GM23338 (cell line): ENCODE measurements at regions not wholly inside any gene's neighbourhood (a gene's known extent, or its start where the extent isn't known, plus 50 kb on each side); places are given as distances from the start of the nearest gene placed in this dataset.

Source experiments
- ATAC-seq: fragments of 200-7000 bp; cut with Tn5 transposase; 3 replicates; pipeline ENCODE4 v1.9.1; 2020
- DNase-seq: peaks from one replicate; pipeline ENCODE4 v3.0.0-alpha.2; 2015; ENCODE audit warnings: low spot score
- H2AFZ ChIP-seq: fragments of 200-600 bp; sonication (generic); 2 replicates; pipeline ENCODE4 v1.8.0; 2016; ENCODE audit warnings: antibody characterized with exemption, mild to moderate bottlenecking, moderate library complexity
- H3F3A ChIP-seq: fragments of 200-600 bp; sonication (generic); replicated peaks from 2 replicates; pipeline ENCODE4 v1.8.0; 2017; ENCODE audit warnings: antibody characterized with exemption, mixed run types, low read depth
- H3K27ac ChIP-seq: fragments of 200-600 bp; sonication (generic); 2 replicates; pipeline ENCODE4 v1.6.1; 2016; ENCODE audit warnings: low read depth
- H3K27me3 ChIP-seq: fragments of 200-600 bp; sonication (generic); 2 replicates; pipeline ENCODE4 v1.8.0; 2016; ENCODE audit warnings: mild to moderate bottlenecking, mixed run types, moderate library complexity; ENCODE audit not compliant: insufficient read depth
- H3K36me3 ChIP-seq: fragments of 200-600 bp; sonication (generic); 2 replicates; pipeline ENCODE4 v1.8.0; 2016; ENCODE audit warnings: mild to moderate bottlenecking; ENCODE audit not compliant: insufficient read depth
- H3K4me1 ChIP-seq: fragments of 200-600 bp; sonication (generic); 2 replicates; pipeline ENCODE4 v1.8.0; 2016; ENCODE audit warnings: mild to moderate bottlenecking, moderate library complexity; ENCODE audit not compliant: insufficient read depth
- H3K4me2 ChIP-seq: fragments of 200-600 bp; sonication (generic); 2 replicates; pipeline ENCODE4 v1.7.1; 2017; ENCODE audit warnings: mixed run types
- H3K4me3 ChIP-seq: fragments of 200-600 bp; sonication (generic); 2 replicates; pipeline ENCODE4 v1.6.1; 2016; ENCODE audit warnings: mixed run types
- H3K79me2 ChIP-seq: fragments of 200-600 bp; sonication (generic); replicated peaks from 2 replicates; pipeline ENCODE4 v1.8.0; 2017; ENCODE audit warnings: mild to moderate bottlenecking; ENCODE audit not compliant: insufficient read depth
- H3K9me2 ChIP-seq: fragments of 200-600 bp; sonication (generic); 2 replicates; pipeline ENCODE4 v1.8.0; 2017; ENCODE audit not compliant: insufficient read depth
- H4K20me1 ChIP-seq: fragments of 200-600 bp; sonication (generic); replicated peaks from 2 replicates; pipeline ENCODE4 v1.8.0; 2017; ENCODE audit warnings: mild to moderate bottlenecking; ENCODE audit not compliant: insufficient read depth
- H3K27ac Mint-ChIP-seq: 2 replicates; pipeline ENCODE4 v1.8.0; 2020; ENCODE audit warnings: inconsistent platforms, mild to moderate bottlenecking, moderate library complexity, mixed read lengths
- H3K27me3 Mint-ChIP-seq: 3 replicates; pipeline ENCODE4 v1.8.0; 2022; ENCODE audit warnings: low read depth, mild to moderate bottlenecking, moderate library complexity, mixed read lengths, inconsistent platforms; ENCODE audit not compliant: insufficient read depth, poor library complexity
- H3K36me3 Mint-ChIP-seq: 3 replicates; pipeline ENCODE4 v1.8.0; 2021; ENCODE audit warnings: low read depth, mild to moderate bottlenecking, inconsistent platforms, moderate library complexity, mixed read lengths
- H3K4me1 Mint-ChIP-seq: 3 replicates; pipeline ENCODE4 v1.8.0; 2020; ENCODE audit warnings: mild to moderate bottlenecking, inconsistent platforms, mixed read lengths
- H3K4me3 Mint-ChIP-seq: 3 replicates; pipeline ENCODE4 v1.8.0; 2021; ENCODE audit warnings: moderate library complexity, mild to moderate bottlenecking, inconsistent platforms, mixed read lengths
- H3K9me3 Mint-ChIP-seq: 3 replicates; pipeline ENCODE4 v1.8.0; 2020; ENCODE audit warnings: moderate library complexity, mild to moderate bottlenecking, inconsistent platforms, mixed read lengths
- CREB1 ChIP-seq: fragments of 250-450 bp; sonication (Bioruptor Pico); IDR thresholded peaks from 2 replicates; pipeline ENCODE4 v1.5.0; 2020; ENCODE audit warnings: low read depth, mild to moderate bottlenecking, moderate library complexity
- CTCF ChIP-seq, 2 experiments: fragments of 200-600 bp in 1 of 2; sonication (generic) in 1 of 2; conservative IDR thresholded peaks; 2 replicates each; pipeline versions ENCODE4 v1.5.1 to v1.6.1; 2016 to 2017; ENCODE audit warnings: antibody characterized with exemption in 2 of 2, low read depth in 2 of 2, mild to moderate bottlenecking in 2 of 2, moderate library complexity in 1 of 2
- EZH2 ChIP-seq: fragments of 200-600 bp; sonication (generic); IDR thresholded peaks from one replicate; pipeline ENCODE4 v1.8.0; 2017; ENCODE audit warnings: antibody characterized with exemption, mild to moderate bottlenecking, low read depth; ENCODE audit not compliant: unreplicated experiment
- EZH2phosphoT487 ChIP-seq: fragments of 200-600 bp; sonication (generic); IDR thresholded peaks from one replicate; pipeline ENCODE4 v1.8.1; 2018; ENCODE audit warnings: antibody characterized with exemption; ENCODE audit not compliant: unreplicated experiment
- JUNB ChIP-seq: IDR thresholded peaks from one replicate; pipeline ENCODE4 v1.6.1; 2016; ENCODE audit warnings: antibody characterized with exemption; ENCODE audit not compliant: unreplicated experiment
- NANOG ChIP-seq: IDR thresholded peaks from 2 replicates; pipeline ENCODE4 v1.6.1; 2016; ENCODE audit warnings: antibody characterized with exemption, borderline replicate concordance
- POLR2AphosphoS5 ChIP-seq: IDR thresholded peaks from 2 replicates; pipeline ENCODE4 v1.6.1; 2016; ENCODE audit warnings: antibody characterized with exemption, low read depth
- REST ChIP-seq: IDR thresholded peaks from one replicate; pipeline ENCODE4 v1.6.1; 2018; ENCODE audit warnings: antibody characterized with exemption; ENCODE audit not compliant: unreplicated experiment
- STAT1 ChIP-seq: IDR thresholded peaks from one replicate; pipeline ENCODE4 v1.6.1; 2016; ENCODE audit warnings: antibody characterized with exemption; ENCODE audit not compliant: unreplicated experiment
- ZNF114 ChIP-seq: fragments of 250-450 bp; sonication (Bioruptor Pico); IDR thresholded peaks from 2 replicates; pipeline ENCODE4 v1.5.0; 2020; ENCODE audit warnings: mild to moderate bottlenecking, moderate library complexity
- ZNF331 ChIP-seq: fragments of 250-450 bp; sonication (Bioruptor Pico); IDR thresholded peaks from 2 replicates; pipeline ENCODE4 v1.5.0; 2020; ENCODE audit warnings: low read depth, mild to moderate bottlenecking, moderate library complexity
- TF ChIP-seq, protein P1 (sequence below): IDR thresholded peaks from 2 replicates; pipeline ENCODE4 v1.6.1; 2016; ENCODE audit warnings: antibody characterized with exemption
- TF ChIP-seq, protein P2 (sequence below): fragments of 250-450 bp; sonication (Bioruptor Pico); IDR thresholded peaks from 2 replicates; pipeline ENCODE4 v1.5.0; 2020; ENCODE audit warnings: mild to moderate bottlenecking, moderate library complexity

- TF ChIP-seq, protein P1, sequence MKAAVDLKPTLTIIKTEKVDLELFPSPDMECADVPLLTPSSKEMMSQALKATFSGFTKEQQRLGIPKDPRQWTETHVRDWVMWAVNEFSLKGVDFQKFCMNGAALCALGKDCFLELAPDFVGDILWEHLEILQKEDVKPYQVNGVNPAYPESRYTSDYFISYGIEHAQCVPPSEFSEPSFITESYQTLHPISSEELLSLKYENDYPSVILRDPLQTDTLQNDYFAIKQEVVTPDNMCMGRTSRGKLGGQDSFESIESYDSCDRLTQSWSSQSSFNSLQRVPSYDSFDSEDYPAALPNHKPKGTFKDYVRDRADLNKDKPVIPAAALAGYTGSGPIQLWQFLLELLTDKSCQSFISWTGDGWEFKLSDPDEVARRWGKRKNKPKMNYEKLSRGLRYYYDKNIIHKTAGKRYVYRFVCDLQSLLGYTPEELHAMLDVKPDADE: no peak
- TF ChIP-seq REST: no peak
- TF ChIP-seq CREB1 (CRISPR knock-in tag): no peak
- TF ChIP-seq NANOG: no peak
- TF ChIP-seq ZNF331 (CRISPR knock-in tag): no peak
- TF ChIP-seq CTCF (conservative IDR thresholded peaks at IDR 0.05; ENCODE audit: low read depth in 2 of 2): no peak
- TF ChIP-seq STAT1: no peak
- TF ChIP-seq, protein P2, sequence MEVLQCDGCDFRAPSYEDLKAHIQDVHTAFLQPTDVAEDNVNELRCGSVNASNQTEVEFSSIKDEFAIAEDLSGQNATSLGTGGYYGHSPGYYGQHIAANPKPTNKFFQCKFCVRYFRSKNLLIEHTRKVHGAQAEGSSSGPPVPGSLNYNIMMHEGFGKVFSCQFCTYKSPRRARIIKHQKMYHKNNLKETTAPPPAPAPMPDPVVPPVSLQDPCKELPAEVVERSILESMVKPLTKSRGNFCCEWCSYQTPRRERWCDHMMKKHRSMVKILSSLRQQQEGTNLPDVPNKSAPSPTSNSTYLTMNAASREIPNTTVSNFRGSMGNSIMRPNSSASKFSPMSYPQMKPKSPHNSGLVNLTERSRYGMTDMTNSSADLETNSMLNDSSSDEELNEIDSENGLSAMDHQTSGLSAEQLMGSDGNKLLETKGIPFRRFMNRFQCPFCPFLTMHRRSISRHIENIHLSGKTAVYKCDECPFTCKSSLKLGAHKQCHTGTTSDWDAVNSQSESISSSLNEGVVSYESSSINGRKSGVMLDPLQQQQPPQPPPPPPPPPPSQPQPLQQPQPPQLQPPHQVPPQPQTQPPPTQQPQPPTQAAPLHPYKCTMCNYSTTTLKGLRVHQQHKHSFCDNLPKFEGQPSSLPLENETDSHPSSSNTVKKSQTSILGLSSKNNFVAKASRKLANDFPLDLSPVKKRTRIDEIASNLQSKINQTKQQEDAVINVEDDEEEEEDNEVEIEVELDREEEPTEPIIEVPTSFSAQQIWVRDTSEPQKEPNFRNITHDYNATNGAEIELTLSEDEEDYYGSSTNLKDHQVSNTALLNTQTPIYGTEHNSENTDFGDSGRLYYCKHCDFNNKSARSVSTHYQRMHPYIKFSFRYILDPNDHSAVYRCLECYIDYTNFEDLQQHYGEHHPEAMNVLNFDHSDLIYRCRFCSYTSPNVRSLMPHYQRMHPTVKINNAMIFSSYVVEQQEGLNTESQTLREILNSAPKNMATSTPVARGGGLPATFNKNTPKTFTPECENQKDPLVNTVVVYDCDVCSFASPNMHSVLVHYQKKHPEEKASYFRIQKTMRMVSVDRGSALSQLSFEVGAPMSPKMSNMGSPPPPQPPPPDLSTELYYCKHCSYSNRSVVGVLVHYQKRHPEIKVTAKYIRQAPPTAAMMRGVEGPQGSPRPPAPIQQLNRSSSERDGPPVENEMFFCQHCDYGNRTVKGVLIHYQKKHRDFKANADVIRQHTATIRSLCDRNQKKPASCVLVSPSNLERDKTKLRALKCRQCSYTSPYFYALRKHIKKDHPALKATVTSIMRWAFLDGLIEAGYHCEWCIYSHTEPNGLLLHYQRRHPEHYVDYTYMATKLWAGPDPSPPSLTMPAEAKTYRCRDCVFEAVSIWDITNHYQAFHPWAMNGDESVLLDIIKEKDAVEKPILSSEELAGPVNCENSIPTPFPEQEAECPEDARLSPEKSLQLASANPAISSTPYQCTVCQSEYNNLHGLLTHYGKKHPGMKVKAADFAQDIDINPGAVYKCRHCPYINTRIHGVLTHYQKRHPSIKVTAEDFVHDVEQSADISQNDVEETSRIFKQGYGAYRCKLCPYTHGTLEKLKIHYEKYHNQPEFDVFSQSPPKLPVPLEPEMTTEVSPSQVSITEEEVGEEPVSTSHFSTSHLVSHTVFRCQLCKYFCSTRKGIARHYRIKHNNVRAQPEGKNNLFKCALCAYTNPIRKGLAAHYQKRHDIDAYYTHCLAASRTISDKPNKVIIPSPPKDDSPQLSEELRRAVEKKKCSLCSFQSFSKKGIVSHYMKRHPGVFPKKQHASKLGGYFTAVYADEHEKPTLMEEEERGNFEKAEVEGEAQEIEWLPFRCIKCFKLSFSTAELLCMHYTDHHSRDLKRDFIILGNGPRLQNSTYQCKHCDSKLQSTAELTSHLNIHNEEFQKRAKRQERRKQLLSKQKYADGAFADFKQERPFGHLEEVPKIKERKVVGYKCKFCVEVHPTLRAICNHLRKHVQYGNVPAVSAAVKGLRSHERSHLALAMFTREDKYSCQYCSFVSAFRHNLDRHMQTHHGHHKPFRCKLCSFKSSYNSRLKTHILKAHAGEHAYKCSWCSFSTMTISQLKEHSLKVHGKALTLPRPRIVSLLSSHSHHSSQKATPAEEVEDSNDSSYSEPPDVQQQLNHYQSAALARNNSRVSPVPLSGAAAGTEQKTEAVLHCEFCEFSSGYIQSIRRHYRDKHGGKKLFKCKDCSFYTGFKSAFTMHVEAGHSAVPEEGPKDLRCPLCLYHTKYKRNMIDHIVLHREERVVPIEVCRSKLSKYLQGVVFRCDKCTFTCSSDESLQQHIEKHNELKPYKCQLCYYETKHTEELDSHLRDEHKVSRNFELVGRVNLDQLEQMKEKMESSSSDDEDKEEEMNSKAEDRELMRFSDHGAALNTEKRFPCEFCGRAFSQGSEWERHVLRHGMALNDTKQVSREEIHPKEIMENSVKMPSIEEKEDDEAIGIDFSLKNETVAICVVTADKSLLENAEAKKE: no peak
- no peak for TF ChIP-seq POLR2AphosphoS5
- TF ChIP-seq ZNF114: no peak
- no peak for TF ChIP-seq EZH2
- TF ChIP-seq EZH2phosphoT487: no peak
- TF ChIP-seq JUNB: no peak
- ATAC-seq (no peak), DNase-seq (no peak)
- H3K27me3 ChIP-seq: no peaks in the 10 kb centered on the region
- H3K27ac ChIP-seq: no peak overlapping the region
- no peaks in the 10 kb centered on the region for H3K9me2 ChIP-seq
- Mint-ChIP-seq H3K9me3 (peaks cover 34% of the 10 kb centered on the region), H3K4me1 (peaks cover 4% of the 10 kb centered on the region), H3K36me3 (no peaks in the 10 kb centered on the region), H3K4me3 (no peak overlapping the region), H3K27me3 (peaks cover 2% of the 10 kb centered on the region), H3K27ac (no peak overlapping the region)
- H3K4me1 ChIP-seq: no peaks in the 10 kb centered on the region
- no peaks in the 10 kb centered on the region for H3F3A ChIP-seq
- H3K4me3 ChIP-seq: no peak overlapping the region
- no peak overlapping the region for H3K4me2 ChIP-seq
- H3K36me3 ChIP-seq: no peaks in the 10 kb centered on the region; the same call in 1 of the 2 replicates
- H2AFZ ChIP-seq: no peak overlapping the region
- H3K79me2 ChIP-seq: no peaks in the 10 kb centered on the region
- H4K20me1 ChIP-seq: no peaks in the 10 kb centered on the region
These were observed 78.3 kb downstream of the RSL24D1 start for GRCh38 chr15:55118344-55118870.
